Medulla oblongata (tissue), 1 donor: ENCODE measurements at regions not wholly inside any gene's neighbourhood (a gene's known extent, or its start where the extent isn't known, plus 50 kb on each side); places are given as distances from the start of the nearest gene placed in this dataset.
A peak's percentile ranks its signal among the peaks of the same experiment; 100 is the strongest.

Experiments used
- DNase-seq: peaks from one replicate; pipeline ENCODE4 v3.0.0-alpha.2; 2015; ENCODE audit errors: extremely low spot score

- no peak for DNase-seq
Measured at GRCh38 chr9:80380301-80380700, 808.5 kb downstream of the TLE4 start.

- DNase-seq, result no peak
Measured at GRCh38 chr9:80378669-80379293, 807.0 kb downstream of the TLE4 start.

- no peak for DNase-seq
Measured at GRCh38 chr9:80376180-80376579, 804.4 kb downstream of the TLE4 start.

GRCh38 chr9:80375477-80375876 lies 803.7 kb downstream of the TLE4 start:
- DNase-seq, result no peak

GRCh38 chr9:80369641-80370040 lies 797.9 kb downstream of the TLE4 start:
- no peak for DNase-seq

- no peak for DNase-seq
Measured at GRCh38 chr9:80366626-80367025, 794.9 kb downstream of the TLE4 start.

- DNase-seq, result no peak
Measured at GRCh38 chr9:80359941-80360881, 788.4 kb downstream of the TLE4 start.

- DNase-seq, result no peak
Measured at GRCh38 chr9:80359291-80359690, 787.5 kb downstream of the TLE4 start.

GRCh38 chr9:80352967-80353366 lies 781.2 kb downstream of the TLE4 start:
- DNase-seq, result no peak

- no peak for DNase-seq
Measured at GRCh38 chr9:80351612-80352011, 779.8 kb downstream of the TLE4 start.

GRCh38 chr9:80326105-80326504 lies 754.3 kb downstream of the TLE4 start:
- DNase-seq, result peak; percentile 4

- no peak for DNase-seq
Measured at GRCh38 chr9:80320916-80321315, 749.2 kb downstream of the TLE4 start.

- DNase-seq, result no peak
Measured at GRCh38 chr9:80320480-80320879, 748.7 kb downstream of the TLE4 start.

- DNase-seq, result no peak
Measured at GRCh38 chr9:80305136-80305535, 733.4 kb downstream of the TLE4 start.

- no peak for DNase-seq
Measured at GRCh38 chr9:80294955-80295354, 723.2 kb downstream of the TLE4 start.

GRCh38 chr9:80294318-80294717 lies 722.6 kb downstream of the TLE4 start:
- no peak for DNase-seq

GRCh38 chr9:80292231-80292630 lies 720.5 kb downstream of the TLE4 start:
- no peak for DNase-seq

GRCh38 chr9:80285326-80285725 lies 713.6 kb downstream of the TLE4 start:
- peak; percentile 50 for DNase-seq

GRCh38 chr9:80282766-80283165 lies 711.0 kb downstream of the TLE4 start:
- no peak for DNase-seq

GRCh38 chr9:80259079-80259478 lies 687.3 kb downstream of the TLE4 start:
- DNase-seq, result no peak

GRCh38 chr9:80251778-80252177 lies 680.0 kb downstream of the TLE4 start:
- no peak for DNase-seq

GRCh38 chr9:80242022-80242421 lies 670.3 kb downstream of the TLE4 start:
- DNase-seq, result no peak

- DNase-seq, result no peak
Measured at GRCh38 chr9:80235752-80236151, 664.0 kb downstream of the TLE4 start.
